GM12872 (cell line): ENCODE measurements at regions not wholly inside any gene's neighbourhood (a gene's known extent, or its start where the extent isn't known, plus 50 kb on each side); places are given as distances from the start of the nearest gene placed in this dataset.

Experiments used
- CTCF ChIP-seq: IDR thresholded peaks from 3 replicates; pipeline ENCODE4 v1.5.1; 2011; ENCODE audit warnings: low read depth, mild to moderate bottlenecking, low read length, moderate library complexity; ENCODE audit not compliant: insufficient read depth

GRCh38 chr20:21016751-21017150, 89.4 kb downstream of the LINC00237 start:
- no peak for TF ChIP-seq CTCF

GRCh38 chr20:21014528-21014927, 91.6 kb downstream of the LINC00237 start:
- TF ChIP-seq CTCF: no peak

GRCh38 chr20:21008951-21009350, 97.2 kb downstream of the LINC00237 start:
- no peak for TF ChIP-seq CTCF

GRCh38 chr20:21006611-21007010, 99.5 kb downstream of the LINC00237 start:
- no peak for TF ChIP-seq CTCF

GRCh38 chr20:21004386-21005076, 101.6 kb downstream of the LINC00237 start:
- TF ChIP-seq CTCF: no peak

GRCh38 chr20:21003902-21004301, 102.3 kb downstream of the LINC00237 start:
- TF ChIP-seq CTCF: no peak

- no peak for TF ChIP-seq CTCF
Observed at GRCh38 chr20:21002486-21002885, 103.7 kb downstream of the LINC00237 start.
